SK-N-SH (cell line): ENCODE measurements at regions not wholly inside any gene's neighbourhood (a gene's known extent, or its start where the extent isn't known, plus 50 kb on each side); places are given as distances from the start of the nearest gene placed in this dataset.

Source experiments
- CTCF ChIP-seq: fragments of 200-600 bp; sonication (generic); IDR thresholded peaks from 2 replicates; pipeline ENCODE4 v1.6.1; 2017; ENCODE audit warnings: antibody characterized with exemption, mild to moderate bottlenecking, moderate library complexity
- ELF1 ChIP-seq: IDR thresholded peaks from 2 replicates; pipeline ENCODE4 v1.4.0; 2012
- EP300 ChIP-seq, 2 experiments: IDR thresholded peaks; 2 replicates each; pipeline versions ENCODE4 v1.4.0 to v1.6.1; 2012; ENCODE audit warnings: borderline replicate concordance in 1 of 2, low read depth in 1 of 2, low read length in 1 of 2
- EZH2phosphoT487 ChIP-seq: fragments of 200-600 bp; sonication (generic); IDR thresholded peaks from 2 replicates; pipeline ENCODE4 v1.6.1; 2017; ENCODE audit warnings: low read depth, mixed run types, mild to moderate bottlenecking, antibody characterized with exemption, moderate library complexity, borderline replicate concordance
- FOSL2 ChIP-seq: IDR thresholded peaks from 2 replicates; pipeline ENCODE4 v1.4.0; 2012; ENCODE audit warnings: low read depth, mild to moderate bottlenecking, moderate library complexity, borderline replicate concordance
- JUND ChIP-seq: IDR thresholded peaks from 2 replicates; pipeline ENCODE4 v1.4.0; 2012
- POLR2AphosphoS5 ChIP-seq: IDR thresholded peaks from 2 replicates; pipeline ENCODE4 v1.6.1; 2012; ENCODE audit warnings: low read depth, low read length
- RAD21 ChIP-seq: IDR thresholded peaks from 2 replicates; pipeline ENCODE4 v1.6.1; 2012; ENCODE audit warnings: mild to moderate bottlenecking, low read length
- TAF1 ChIP-seq: IDR thresholded peaks from 2 replicates; pipeline ENCODE4 v1.6.1; 2012; ENCODE audit warnings: low read depth, mild to moderate bottlenecking, low read length, moderate library complexity, borderline replicate concordance
- TCF12 ChIP-seq: IDR thresholded peaks from 2 replicates; pipeline ENCODE4 v1.4.0; 2012

GRCh38 chr12:113642672-113643071, 171.0 kb upstream of the LHX5 start:
- TF ChIP-seq CTCF, result no peak
- TF ChIP-seq ELF1, result no peak
- TF ChIP-seq EP300 (IDR thresholded peaks at IDR 0.05; ENCODE audit: borderline replicate concordance in 1 of 2, low read depth in 1 of 2, low read length in 1 of 2), result no peak
- no peak for TF ChIP-seq RAD21
- no peak for TF ChIP-seq TCF12
- no peak for TF ChIP-seq JUND
- no peak for TF ChIP-seq TAF1
- no peak for TF ChIP-seq FOSL2
- TF ChIP-seq POLR2AphosphoS5, result no peak
- no peak for TF ChIP-seq EZH2phosphoT487
